HCT116 (cell line): ENCODE measurements at regions not wholly inside any gene's neighbourhood (a gene's known extent, or its start where the extent isn't known, plus 50 kb on each side); places are given as distances from the start of the nearest gene placed in this dataset.

Experiments used
- ATAC-seq: fragments of 200-7000 bp; cut with Tn5 transposase; 2 replicates; pipeline ENCODE4 v1.9.1; 2020; ENCODE audit warnings: mild to moderate bottlenecking, moderate library complexity
- BruUV-seq: library from RNA; stranded (reverse); fragments of 400-500 nt; replicated peaks from 2 replicates; lab custom pipeline; 2021; lab: Mats Ljungman, UMichigan
- CTCF ChIA-PET: fragments of 300-600 bp; sonication (Branson Sonifier 250); formaldehyde crosslinking; loops from one replicate; lab custom pipeline; 2021; ENCODE audit warnings: antibody characterized with exemption; lab: Charles Lee
- POLR2A ChIA-PET: fragments of 300-600, 350-600 bp; sonication (Branson Sonifier 250); formaldehyde crosslinking; loops from one replicate; lab custom pipeline; 2021; ENCODE audit warnings: antibody characterized with exemption; lab: Charles Lee
- RAD21 ChIA-PET, 2 experiments: fragments of 300-600 bp; sonication (Branson Sonifier 250); formaldehyde crosslinking; loops; one replicate each; lab custom pipeline; 2023; ENCODE audit warnings: low total read pairs in 2 of 2; ENCODE audit not compliant: uncharacterized antibody in 2 of 2, unreplicated experiment in 2 of 2, low non-redundant PET in 1 of 2; lab: Charles Lee
- DNase-seq: peaks from one replicate; pipeline ENCODE4 v3.0.0-alpha.2; 2010; ENCODE audit warnings: low read depth, low spot score
- H2AFZ ChIP-seq: fragments of 200-600 bp; shearing (Covaris generic), sonication (generic); 2 replicates; pipeline ENCODE4 v1.6.1; 2017; ENCODE audit warnings: low read depth, mixed run types, mixed read lengths, antibody characterized with exemption, low read length; ENCODE audit not compliant: poor library complexity, severe bottlenecking
- H3K27ac ChIP-seq: 2 replicates; pipeline ENCODE4 v1.5.1; 2012; ENCODE audit warnings: low read depth, low read length
- H3K27me3 ChIP-seq: fragments of 200-600 bp; sonication (generic); 2 replicates; pipeline ENCODE4 v1.6.1; 2016; ENCODE audit warnings: mixed run types, low read length, mixed read lengths; ENCODE audit not compliant: insufficient read depth
- H3K36me3 ChIP-seq, 2 experiments: fragments of 200-500 bp in 1 of 2; fragments of 200-600 bp in 1 of 2; sonication (Bioruptor generic) in 1 of 2; sonication (generic) in 1 of 2; 2 replicates each; pipeline versions ENCODE4 v1.5.1 to v1.6.1; 2014 to 2016; ENCODE audit warnings: low read length in 2 of 2, inconsistent platforms in 1 of 2, mixed read lengths in 1 of 2, mixed run types in 1 of 2; ENCODE audit not compliant: insufficient read depth in 2 of 2, control insufficient read depth in 1 of 2
- H3K4me1 ChIP-seq, 2 experiments: fragments of 200-600 bp in 1 of 2; sonication (generic) in 1 of 2; 2 replicates each; pipeline versions ENCODE4 v1.5.1 to v1.6.1; 2012 to 2017; ENCODE audit warnings: low read length in 2 of 2, inconsistent platforms in 1 of 2, mild to moderate bottlenecking in 1 of 2, mixed read lengths in 1 of 2, mixed run types in 1 of 2, moderate library complexity in 1 of 2; ENCODE audit not compliant: insufficient read depth in 2 of 2, control insufficient read depth in 1 of 2
- H3K4me2 ChIP-seq: fragments of 200-600 bp; sonication (generic); 2 replicates; pipeline ENCODE4 v1.6.1; 2017; ENCODE audit warnings: mixed run types, low read length, mixed read lengths
- H3K4me3 ChIP-seq, 2 experiments: fragments of 200-600 bp in 1 of 2; sonication (generic) in 1 of 2; replicated peaks in 1 of 2; 2 replicates each; pipeline ENCODE4 v1.5.1; 2011 to 2016; ENCODE audit warnings: low read length in 2 of 2, control low read depth in 1 of 2, low read depth in 1 of 2, mild to moderate bottlenecking in 1 of 2, mixed read lengths in 1 of 2, mixed run types in 1 of 2
- H3K79me2 ChIP-seq: fragments of 200-600 bp; sonication (generic); 2 replicates; pipeline ENCODE4 v1.6.1; 2017; ENCODE audit warnings: mild to moderate bottlenecking, mixed run types, low read length, moderate library complexity, mixed read lengths; ENCODE audit not compliant: insufficient read depth
- H3K9ac ChIP-seq: fragments of 200-600 bp; sonication (generic); 2 replicates; pipeline ENCODE4 v1.6.1; 2016; ENCODE audit warnings: low read length, mixed read lengths
- H3K9me2 ChIP-seq: fragments of 200-600 bp; sonication (generic), shearing (Covaris generic); 2 replicates; pipeline ENCODE4 v1.6.1; 2017; ENCODE audit warnings: mixed run types, mild to moderate bottlenecking, moderate library complexity; ENCODE audit not compliant: insufficient read depth
- H3K9me3 ChIP-seq, 2 experiments: fragments of 200-500 bp in 1 of 2; fragments of 200-600 bp in 1 of 2; sonication (Bioruptor generic) in 1 of 2; sonication (generic) in 1 of 2; 2 replicates each; pipeline ENCODE4 v1.6.1; 2014 to 2017; ENCODE audit warnings: low read length in 2 of 2, mixed read lengths in 2 of 2, inconsistent platforms in 1 of 2, low read depth in 1 of 2, mild to moderate bottlenecking in 1 of 2, mixed run types in 1 of 2, moderate library complexity in 1 of 2; ENCODE audit not compliant: control insufficient read depth in 1 of 2, insufficient read depth in 1 of 2
- H4K20me1 ChIP-seq: fragments of 200-600 bp; sonication (generic), shearing (Covaris generic); 2 replicates; pipeline ENCODE4 v1.6.1; 2017; ENCODE audit warnings: mixed run types, mild to moderate bottlenecking, moderate library complexity; ENCODE audit not compliant: insufficient read depth
- CBX3 ChIP-seq: IDR thresholded peaks from 2 replicates; pipeline ENCODE4 v1.6.1; 2012; ENCODE audit warnings: low read depth
- CEBPB ChIP-seq: IDR thresholded peaks from 2 replicates; pipeline ENCODE4 v1.6.1; 2012; ENCODE audit warnings: low read depth
- CTCF ChIP-seq, 3 experiments: fragments of 200-600 bp in 1 of 3; sonication (generic) in 1 of 3; IDR thresholded peaks in 2 of 3; conservative IDR thresholded peaks in 1 of 3; 2 replicates each; pipeline ENCODE4 v1.5.1; 2012 to 2017; ENCODE audit warnings: low read depth in 2 of 3, low read length in 2 of 3, antibody characterized with exemption in 1 of 3, borderline replicate concordance in 1 of 3, control low read depth in 1 of 3, mild to moderate bottlenecking in 1 of 3, mixed read lengths in 1 of 3, mixed run types in 1 of 3, moderate library complexity in 1 of 3; ENCODE audit not compliant: insufficient read depth in 1 of 3
- EGR1 ChIP-seq: IDR thresholded peaks from 2 replicates; pipeline ENCODE4 v1.6.1; 2012; ENCODE audit warnings: low read depth
- ELF1 ChIP-seq: IDR thresholded peaks from 2 replicates; pipeline ENCODE4 v1.6.1; 2012; ENCODE audit warnings: low read depth, borderline replicate concordance
- EZH2 ChIP-seq: fragments of 200-600 bp; sonication (generic); IDR thresholded peaks from 2 replicates; pipeline ENCODE4 v1.6.1; 2017; ENCODE audit warnings: antibody characterized with exemption, mixed run types
- FOSL1 ChIP-seq: IDR thresholded peaks from 2 replicates; pipeline ENCODE4 v1.6.1; 2012; ENCODE audit warnings: low read depth
- JUND ChIP-seq: IDR thresholded peaks from 2 replicates; pipeline ENCODE4 v1.6.1; 2012
- MAX ChIP-seq: IDR thresholded peaks from 2 replicates; pipeline ENCODE4 v1.6.1; 2012
- POLR2A ChIP-seq: IDR thresholded peaks from 2 replicates; pipeline ENCODE4 v1.7.0; 2011; ENCODE audit warnings: borderline replicate concordance; ENCODE audit not compliant: insufficient read depth, insufficient read length; ENCODE audit errors: extremely low read depth
- POLR2AphosphoS5 ChIP-seq: IDR thresholded peaks from 2 replicates; pipeline ENCODE4 v1.6.1; 2011; ENCODE audit warnings: mild to moderate bottlenecking, low read depth, low read length, moderate library complexity
- REST ChIP-seq: IDR thresholded peaks from 2 replicates; pipeline ENCODE4 v1.6.1; 2012; ENCODE audit warnings: low read depth
- SIN3A ChIP-seq: IDR thresholded peaks from 2 replicates; pipeline ENCODE4 v1.6.1; 2012; ENCODE audit warnings: low read depth
- SP1 ChIP-seq: IDR thresholded peaks from 2 replicates; pipeline ENCODE4 v1.6.1; 2012; ENCODE audit warnings: low read depth
- SRF ChIP-seq: IDR thresholded peaks from 2 replicates; pipeline ENCODE4 v1.6.1; 2012; ENCODE audit warnings: low read depth
- TCF7L2 ChIP-seq: IDR thresholded peaks from 2 replicates; pipeline ENCODE4 v1.7.0; 2011; ENCODE audit warnings: borderline replicate concordance, inconsistent platforms; ENCODE audit not compliant: insufficient read depth, insufficient read length; ENCODE audit errors: extremely low read depth
- YY1 ChIP-seq: IDR thresholded peaks from 2 replicates; pipeline ENCODE4 v1.6.1; 2011; ENCODE audit warnings: low read length, low read depth, moderate library complexity, mild to moderate bottlenecking; ENCODE audit not compliant: insufficient replicate concordance; ENCODE audit errors: extremely low read depth
- ZFX ChIP-seq: fragments of 450-650 bp; IDR thresholded peaks from 2 replicates; pipeline ENCODE4 v1.6.1; 2017
- intact Hi-C: fragments of 100-400 bp; cut with micrococcal nuclease; formaldehyde crosslinking; loops from 2 replicates; pipeline ENCODE4 v1.10.0; 2022
- TF ChIP-seq, protein P1 (sequence below): IDR thresholded peaks from 2 replicates; pipeline ENCODE4 v1.6.1; 2011; ENCODE audit warnings: mild to moderate bottlenecking, low read length, moderate library complexity; ENCODE audit not compliant: insufficient replicate concordance; ENCODE audit errors: extremely low read depth

DNA sequence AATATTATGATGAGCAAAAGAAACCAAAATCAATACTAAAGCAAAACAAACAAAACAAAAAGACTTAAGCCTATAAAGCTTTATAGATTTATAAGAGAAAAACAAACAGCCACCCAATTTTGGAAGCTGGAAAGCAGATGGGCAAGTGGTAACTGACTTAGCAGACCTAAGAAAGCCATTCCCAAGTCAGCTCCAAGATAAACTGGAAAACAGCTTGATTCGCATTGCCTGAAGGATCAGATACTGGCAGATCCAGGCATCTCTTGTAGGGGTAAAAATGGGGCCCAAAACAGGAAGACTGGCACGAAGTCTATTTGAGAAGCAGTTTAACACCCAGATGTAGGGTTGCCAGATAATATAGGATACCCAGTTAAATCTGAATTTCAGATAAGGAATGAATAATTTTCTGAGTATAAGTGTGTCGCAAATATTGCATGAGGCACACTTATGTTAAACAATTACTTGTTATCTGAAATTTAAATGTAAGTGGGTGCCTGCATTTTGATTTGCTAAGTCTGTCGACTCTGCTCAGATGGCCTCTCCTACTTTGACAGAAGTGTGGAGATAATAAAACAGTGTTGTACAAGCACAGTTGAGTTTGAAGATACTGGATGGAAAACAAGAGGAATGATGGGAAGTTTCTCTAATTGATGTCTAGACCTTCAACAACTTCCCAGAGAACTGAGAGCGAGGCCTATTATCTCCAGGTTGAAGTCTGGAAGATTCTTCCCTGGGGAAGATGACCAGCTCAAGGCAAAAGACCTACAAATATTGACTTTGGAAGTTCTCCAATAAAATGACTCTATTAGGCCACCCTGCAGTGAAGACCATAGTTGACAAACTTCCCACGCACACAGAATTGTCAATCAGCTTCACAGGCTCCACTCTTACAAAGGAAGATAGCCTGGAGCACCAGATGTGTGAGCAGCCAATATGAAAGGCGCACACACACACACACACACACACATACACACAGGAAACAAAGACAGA is 113.4 kb downstream of the FAM50B start:
- ChIA-PET CTCF (no interaction called here), RAD21 (no interaction called here), POLR2A (no interaction called here)
- no peaks in the 10 kb centered on the region for H3K27me3 ChIP-seq
- ATAC-seq (no peak), DNase-seq (no peak)
- BruUV-seq: no TSS peak
- H3K9me3 ChIP-seq: no peaks in the 10 kb centered on the region
- no peak overlapping the region for H3K27ac ChIP-seq
- intact Hi-C loops: no loop called here
- no peak overlapping the region for H2AFZ ChIP-seq
- H3K36me3 ChIP-seq: no peaks in the 10 kb centered on the region
- no peaks in the 10 kb centered on the region for H4K20me1 ChIP-seq
- TF ChIP-seq POLR2A: no peak
- TF ChIP-seq TCF7L2: no peak
- TF ChIP-seq REST: no peak
- TF ChIP-seq SP1: no peak
- TF ChIP-seq CEBPB: no peak
- TF ChIP-seq ELF1: no peak
- no peak for TF ChIP-seq YY1
- no peak for TF ChIP-seq ZFX
- TF ChIP-seq EZH2: no peak
- TF ChIP-seq EGR1: no peak
- no peak for TF ChIP-seq POLR2AphosphoS5
- TF ChIP-seq, protein P1, sequence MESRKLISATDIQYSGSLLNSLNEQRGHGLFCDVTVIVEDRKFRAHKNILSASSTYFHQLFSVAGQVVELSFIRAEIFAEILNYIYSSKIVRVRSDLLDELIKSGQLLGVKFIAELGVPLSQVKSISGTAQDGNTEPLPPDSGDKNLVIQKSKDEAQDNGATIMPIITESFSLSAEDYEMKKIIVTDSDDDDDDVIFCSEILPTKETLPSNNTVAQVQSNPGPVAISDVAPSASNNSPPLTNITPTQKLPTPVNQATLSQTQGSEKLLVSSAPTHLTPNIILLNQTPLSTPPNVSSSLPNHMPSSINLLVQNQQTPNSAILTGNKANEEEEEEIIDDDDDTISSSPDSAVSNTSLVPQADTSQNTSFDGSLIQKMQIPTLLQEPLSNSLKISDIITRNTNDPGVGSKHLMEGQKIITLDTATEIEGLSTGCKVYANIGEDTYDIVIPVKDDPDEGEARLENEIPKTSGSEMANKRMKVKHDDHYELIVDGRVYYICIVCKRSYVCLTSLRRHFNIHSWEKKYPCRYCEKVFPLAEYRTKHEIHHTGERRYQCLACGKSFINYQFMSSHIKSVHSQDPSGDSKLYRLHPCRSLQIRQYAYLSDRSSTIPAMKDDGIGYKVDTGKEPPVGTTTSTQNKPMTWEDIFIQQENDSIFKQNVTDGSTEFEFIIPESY: no peak
- TF ChIP-seq SRF: no peak
- TF ChIP-seq JUND: no peak
- TF ChIP-seq CBX3: no peak
- no peak for TF ChIP-seq CTCF (IDR thresholded peaks at IDR 0.05 in 2 of 3, conservative IDR thresholded peaks at IDR 0.05 in 1 of 3; ENCODE audit: borderline replicate concordance in 1 of 3, insufficient read depth in 1 of 3, low read depth in 2 of 3, low read length in 2 of 3)
- TF ChIP-seq FOSL1: no peak
- no peak for TF ChIP-seq SIN3A
- TF ChIP-seq MAX: no peak
- H3K4me2 ChIP-seq: no peak overlapping the region
- H3K4me1 ChIP-seq: no peaks in the 10 kb centered on the region
- no peak overlapping the region for H3K4me3 ChIP-seq
- H3K79me2 ChIP-seq: no peaks in the 10 kb centered on the region
- no peak overlapping the region for H3K9ac ChIP-seq
- no peaks in the 10 kb centered on the region for H3K9me2 ChIP-seq
